B cell (primary cell): ENCODE measurements at regions not wholly inside any gene's neighbourhood (a gene's known extent, or its start where the extent isn't known, plus 50 kb on each side); places are given as distances from the start of the nearest gene placed in this dataset.

ENCODE experiments used
- CTCF ChIP-seq: fragments of 200-600 bp; IDR thresholded peaks from one replicate; pipeline ENCODE4 v1.8.0; 2022; ENCODE audit warnings: antibody characterized with exemption, mild to moderate bottlenecking
- EZH2 ChIP-seq: IDR thresholded peaks from 2 replicates; pipeline ENCODE4 v1.6.1; 2012; ENCODE audit warnings: borderline replicate concordance, low read depth, mild to moderate bottlenecking, moderate library complexity, low read length; ENCODE audit not compliant: insufficient read depth, poor library complexity, severe bottlenecking

DNA sequence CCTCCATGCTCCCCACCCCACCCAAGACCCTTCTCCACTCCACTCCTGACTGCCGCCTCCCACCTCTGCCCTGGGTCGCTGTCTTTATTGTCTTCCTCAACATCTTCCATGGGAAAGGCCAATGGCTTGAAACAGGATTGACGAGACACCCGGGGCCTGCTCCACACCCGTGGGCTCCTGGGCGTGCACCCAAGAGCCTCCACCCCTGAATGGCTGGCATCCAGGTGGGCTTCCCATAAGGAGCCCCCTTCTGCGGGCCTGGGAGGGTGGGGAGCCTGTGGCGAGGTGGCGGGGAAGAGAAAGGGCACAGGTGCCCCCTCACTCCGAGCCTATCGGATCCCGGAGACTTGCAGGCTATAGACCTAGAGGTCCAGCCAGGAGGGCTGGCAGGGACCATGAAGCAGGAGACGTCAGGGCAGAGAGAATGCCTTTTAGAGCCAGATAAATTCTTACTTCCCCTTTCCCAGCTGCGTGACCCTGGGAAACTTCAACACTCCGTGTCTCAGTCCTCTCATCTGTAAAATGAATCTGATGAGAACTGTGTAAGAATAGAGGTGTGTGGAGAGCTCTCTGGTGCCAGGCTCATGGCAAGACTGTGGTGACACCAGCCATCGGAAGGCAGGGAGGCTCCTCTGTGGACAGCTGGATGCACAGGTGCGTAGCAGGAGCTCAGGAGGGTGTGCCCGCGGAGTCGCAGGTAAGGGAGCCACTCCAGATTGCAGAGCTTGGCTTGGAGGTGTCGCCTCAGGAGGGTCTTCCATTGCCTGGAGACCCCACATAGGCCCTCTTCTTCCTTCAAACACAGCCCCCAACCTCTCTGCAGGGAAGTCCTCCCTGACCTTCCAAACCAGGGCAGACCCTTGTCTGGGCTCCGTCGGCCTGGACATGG, 53.9 kb downstream of the SMIM38 start:
- no peak for TF ChIP-seq CTCF
- no peak for TF ChIP-seq EZH2
